ENCODE measurements at regions not wholly inside any gene's neighbourhood (a gene's known extent, or its start where the extent isn't known, plus 50 kb on each side); places are given as distances from the start of the nearest gene placed in this dataset.

DNA sequence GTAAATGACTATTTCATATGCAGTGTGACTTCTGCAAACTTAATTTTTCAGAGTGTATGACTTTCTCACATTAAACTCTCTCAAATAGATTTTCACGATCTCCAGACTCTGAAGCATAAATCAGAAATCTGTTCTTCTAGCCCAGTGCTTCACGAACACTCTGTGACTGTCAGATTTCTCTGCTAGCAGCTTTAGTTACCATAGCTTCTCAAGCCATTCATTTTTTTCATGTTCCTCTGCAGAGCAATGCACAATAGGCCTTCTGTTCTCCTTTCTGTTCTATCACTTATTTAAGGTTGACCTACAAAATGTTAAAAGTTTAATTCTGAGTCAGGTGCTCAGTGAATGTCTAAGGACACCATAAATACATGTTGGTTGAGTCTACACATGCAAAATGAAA lies 1102.2 kb downstream of the TUSC7 start (continued):
- TF ChIP-seq JUNB (IDR thresholded peaks at IDR 0.05; ENCODE audit: unreplicated experiment) (no peak), EZH2phosphoT487 (IDR thresholded peaks at IDR 0.05; ENCODE audit: unreplicated experiment) (no peak)
- TF ChIP-seq, protein P1, sequence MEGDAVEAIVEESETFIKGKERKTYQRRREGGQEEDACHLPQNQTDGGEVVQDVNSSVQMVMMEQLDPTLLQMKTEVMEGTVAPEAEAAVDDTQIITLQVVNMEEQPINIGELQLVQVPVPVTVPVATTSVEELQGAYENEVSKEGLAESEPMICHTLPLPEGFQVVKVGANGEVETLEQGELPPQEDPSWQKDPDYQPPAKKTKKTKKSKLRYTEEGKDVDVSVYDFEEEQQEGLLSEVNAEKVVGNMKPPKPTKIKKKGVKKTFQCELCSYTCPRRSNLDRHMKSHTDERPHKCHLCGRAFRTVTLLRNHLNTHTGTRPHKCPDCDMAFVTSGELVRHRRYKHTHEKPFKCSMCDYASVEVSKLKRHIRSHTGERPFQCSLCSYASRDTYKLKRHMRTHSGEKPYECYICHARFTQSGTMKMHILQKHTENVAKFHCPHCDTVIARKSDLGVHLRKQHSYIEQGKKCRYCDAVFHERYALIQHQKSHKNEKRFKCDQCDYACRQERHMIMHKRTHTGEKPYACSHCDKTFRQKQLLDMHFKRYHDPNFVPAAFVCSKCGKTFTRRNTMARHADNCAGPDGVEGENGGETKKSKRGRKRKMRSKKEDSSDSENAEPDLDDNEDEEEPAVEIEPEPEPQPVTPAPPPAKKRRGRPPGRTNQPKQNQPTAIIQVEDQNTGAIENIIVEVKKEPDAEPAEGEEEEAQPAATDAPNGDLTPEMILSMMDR (conservative IDR thresholded peaks at IDR 0.05; ENCODE audit: low read depth in 2 of 2): no peak

DNA sequence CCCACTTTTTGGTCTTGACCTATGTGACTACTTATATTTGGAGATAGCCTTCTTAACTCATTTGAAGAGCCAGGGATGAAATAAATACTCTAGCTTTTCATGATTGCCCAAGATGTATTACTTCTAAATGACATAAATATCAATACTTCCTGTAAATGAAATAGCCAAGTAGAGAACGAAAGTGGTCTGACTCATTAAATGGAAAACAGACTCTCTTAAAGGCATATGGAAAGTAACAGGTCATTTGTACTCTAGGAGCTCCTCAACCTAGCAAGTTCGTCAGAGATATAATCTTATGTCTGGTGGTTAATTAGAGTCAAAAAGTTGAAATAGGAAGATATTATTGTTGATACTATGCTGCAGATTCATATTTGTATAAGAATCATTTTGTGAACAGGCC lies 1105.4 kb downstream of the TUSC7 start:
- Histone ChIP-seq H3K79me2 (replicated peaks; ENCODE audit: insufficient read depth) (no peaks in the 10 kb centered on the region), H3K4me1 (ENCODE audit: insufficient read depth) (no peaks in the 10 kb centered on the region), H2AFZ (no peak overlapping the region), H3K9me2 (ENCODE audit: insufficient read depth) (no peaks in the 10 kb centered on the region), H3K36me3 (ENCODE audit: insufficient read depth) (no peaks in the 10 kb centered on the region), H3F3A (replicated peaks; ENCODE audit: low read depth) (no peaks in the 10 kb centered on the region), H4K20me1 (replicated peaks; ENCODE audit: insufficient read depth) (no peaks in the 10 kb centered on the region), H3K27ac (ENCODE audit: low read depth) (no peak overlapping the region), H3K4me2 (no peak overlapping the region), H3K4me3 (no peak overlapping the region), H3K27me3 (ENCODE audit: insufficient read depth) (no peaks in the 10 kb centered on the region)
- ATAC-seq (no peak), DNase-seq (ENCODE audit: low spot score) (no peak)
- no peak overlapping the region for H3K4me3 Mint-ChIP-seq
- no peaks in the 10 kb centered on the region for H3K4me1 Mint-ChIP-seq
- no peak overlapping the region for H3K27ac Mint-ChIP-seq
- no peaks in the 10 kb centered on the region for H3K27me3 Mint-ChIP-seq (ENCODE audit: insufficient read depth, low read depth, poor library complexity)
- TF ChIP-seq ZNF331 (CRISPR knock-in tag; IDR thresholded peaks at IDR 0.05; ENCODE audit: low read depth) (no peak), NANOG (IDR thresholded peaks at IDR 0.05; ENCODE audit: borderline replicate concordance) (no peak), STAT1 (IDR thresholded peaks at IDR 0.05; ENCODE audit: unreplicated experiment) (no peak), CREB1 (CRISPR knock-in tag; IDR thresholded peaks at IDR 0.05; ENCODE audit: low read depth) (no peak), JUNB (IDR thresholded peaks at IDR 0.05; ENCODE audit: unreplicated experiment) (no peak), ZNF114 (CRISPR knock-in tag; IDR thresholded peaks at IDR 0.05) (no peak)
- TF ChIP-seq, protein P2, sequence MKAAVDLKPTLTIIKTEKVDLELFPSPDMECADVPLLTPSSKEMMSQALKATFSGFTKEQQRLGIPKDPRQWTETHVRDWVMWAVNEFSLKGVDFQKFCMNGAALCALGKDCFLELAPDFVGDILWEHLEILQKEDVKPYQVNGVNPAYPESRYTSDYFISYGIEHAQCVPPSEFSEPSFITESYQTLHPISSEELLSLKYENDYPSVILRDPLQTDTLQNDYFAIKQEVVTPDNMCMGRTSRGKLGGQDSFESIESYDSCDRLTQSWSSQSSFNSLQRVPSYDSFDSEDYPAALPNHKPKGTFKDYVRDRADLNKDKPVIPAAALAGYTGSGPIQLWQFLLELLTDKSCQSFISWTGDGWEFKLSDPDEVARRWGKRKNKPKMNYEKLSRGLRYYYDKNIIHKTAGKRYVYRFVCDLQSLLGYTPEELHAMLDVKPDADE (IDR thresholded peaks at IDR 0.05): no peak
- TF ChIP-seq, protein P3, sequence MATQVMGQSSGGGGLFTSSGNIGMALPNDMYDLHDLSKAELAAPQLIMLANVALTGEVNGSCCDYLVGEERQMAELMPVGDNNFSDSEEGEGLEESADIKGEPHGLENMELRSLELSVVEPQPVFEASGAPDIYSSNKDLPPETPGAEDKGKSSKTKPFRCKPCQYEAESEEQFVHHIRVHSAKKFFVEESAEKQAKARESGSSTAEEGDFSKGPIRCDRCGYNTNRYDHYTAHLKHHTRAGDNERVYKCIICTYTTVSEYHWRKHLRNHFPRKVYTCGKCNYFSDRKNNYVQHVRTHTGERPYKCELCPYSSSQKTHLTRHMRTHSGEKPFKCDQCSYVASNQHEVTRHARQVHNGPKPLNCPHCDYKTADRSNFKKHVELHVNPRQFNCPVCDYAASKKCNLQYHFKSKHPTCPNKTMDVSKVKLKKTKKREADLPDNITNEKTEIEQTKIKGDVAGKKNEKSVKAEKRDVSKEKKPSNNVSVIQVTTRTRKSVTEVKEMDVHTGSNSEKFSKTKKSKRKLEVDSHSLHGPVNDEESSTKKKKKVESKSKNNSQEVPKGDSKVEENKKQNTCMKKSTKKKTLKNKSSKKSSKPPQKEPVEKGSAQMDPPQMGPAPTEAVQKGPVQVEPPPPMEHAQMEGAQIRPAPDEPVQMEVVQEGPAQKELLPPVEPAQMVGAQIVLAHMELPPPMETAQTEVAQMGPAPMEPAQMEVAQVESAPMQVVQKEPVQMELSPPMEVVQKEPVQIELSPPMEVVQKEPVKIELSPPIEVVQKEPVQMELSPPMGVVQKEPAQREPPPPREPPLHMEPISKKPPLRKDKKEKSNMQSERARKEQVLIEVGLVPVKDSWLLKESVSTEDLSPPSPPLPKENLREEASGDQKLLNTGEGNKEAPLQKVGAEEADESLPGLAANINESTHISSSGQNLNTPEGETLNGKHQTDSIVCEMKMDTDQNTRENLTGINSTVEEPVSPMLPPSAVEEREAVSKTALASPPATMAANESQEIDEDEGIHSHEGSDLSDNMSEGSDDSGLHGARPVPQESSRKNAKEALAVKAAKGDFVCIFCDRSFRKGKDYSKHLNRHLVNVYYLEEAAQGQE (IDR thresholded peaks at IDR 0.05; ENCODE audit: unreplicated experiment): no peak
- TF ChIP-seq, protein P1 (conservative IDR thresholded peaks at IDR 0.05; ENCODE audit: low read depth in 2 of 2): no peak
- H3K9me3 Mint-ChIP-seq: 0 out of 3 replicates have a peak, but pooled peaks cover 3% of the 10 kb centered on the region
- no peaks in the 10 kb centered on the region for H3K36me3 Mint-ChIP-seq (ENCODE audit: low read depth)

All from GM23338 (cell line).